CD4-positive, alpha-beta T cell treated with Interleukin-17A for 1 hour (primary cell): ENCODE measurements at regions not wholly inside any gene's neighbourhood (a gene's known extent, or its start where the extent isn't known, plus 50 kb on each side); places are given as distances from the start of the nearest gene placed in this dataset.
"Not testable (repeated sequence)": the region's sequence is repeated elsewhere in the genome, so short reads cannot be mapped to it uniquely, and the experiment has no call there.

ENCODE experiments used
- DNase-seq: peaks from one replicate; pipeline ENCODE4 v3.0.0-alpha.2; 2020

- no peak for DNase-seq
Measured at GRCh38 chr3:15903759-15904720, 106.3 kb upstream of the ANKRD28 start.

- DNase-seq = no peak
Measured at GRCh38 chr3:15905041-15905440, 107.3 kb upstream of the ANKRD28 start.

- DNase-seq = not testable (repeated sequence)
Measured at GRCh38 chr3:15907403-15907802, 109.6 kb upstream of the ANKRD28 start.

- DNase-seq = no peak
Measured at GRCh38 chr3:15918988-15919387, 121.2 kb upstream of the ANKRD28 start.

- no peak for DNase-seq
Measured at GRCh38 chr3:15919971-15920370, 122.2 kb upstream of the ANKRD28 start.

DNA sequence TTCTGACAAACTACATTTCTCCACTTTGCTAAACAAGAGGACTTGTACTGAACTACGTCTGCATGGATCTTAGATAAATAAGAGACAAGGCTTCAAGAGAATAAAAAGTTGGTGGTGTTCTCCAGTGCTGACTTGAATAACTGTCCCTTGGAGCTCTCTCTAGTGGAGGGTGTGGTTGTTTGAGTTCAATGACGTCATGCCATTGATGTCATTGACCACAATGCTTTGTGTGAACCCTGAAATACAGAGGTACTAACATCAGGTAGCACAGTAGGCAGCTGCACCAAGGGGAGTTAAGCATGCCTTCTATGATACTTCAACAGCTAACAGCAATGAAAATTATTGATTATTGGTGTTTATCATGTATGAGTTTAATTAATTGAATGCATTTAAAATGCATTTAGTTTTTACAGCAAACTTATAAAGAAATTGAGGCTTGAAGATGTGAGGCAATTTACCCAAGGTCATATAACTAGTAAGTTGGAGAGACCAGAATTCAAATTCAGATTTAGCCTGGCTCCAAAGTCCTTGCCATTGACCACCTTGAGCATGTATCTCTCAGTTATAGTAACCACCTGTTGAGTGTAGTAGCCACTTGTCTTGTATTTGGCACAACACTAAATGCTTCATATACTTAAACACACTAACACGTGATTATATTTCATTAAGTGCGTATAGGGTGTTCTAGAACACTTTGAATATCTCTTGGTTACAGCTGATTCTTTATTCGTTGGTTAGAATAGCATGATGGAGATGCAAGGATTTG lies 126.0 kb upstream of the ANKRD28 start:
- DNase-seq = peak; percentile 5

GRCh38 chr3:15924914-15925313 lies 127.1 kb upstream of the ANKRD28 start:
- DNase-seq = no peak

GRCh38 chr3:15926871-15927270 lies 129.1 kb upstream of the ANKRD28 start:
- DNase-seq = no peak

- no peak for DNase-seq
Measured at GRCh38 chr3:15927969-15928368, 130.2 kb upstream of the ANKRD28 start.

DNA sequence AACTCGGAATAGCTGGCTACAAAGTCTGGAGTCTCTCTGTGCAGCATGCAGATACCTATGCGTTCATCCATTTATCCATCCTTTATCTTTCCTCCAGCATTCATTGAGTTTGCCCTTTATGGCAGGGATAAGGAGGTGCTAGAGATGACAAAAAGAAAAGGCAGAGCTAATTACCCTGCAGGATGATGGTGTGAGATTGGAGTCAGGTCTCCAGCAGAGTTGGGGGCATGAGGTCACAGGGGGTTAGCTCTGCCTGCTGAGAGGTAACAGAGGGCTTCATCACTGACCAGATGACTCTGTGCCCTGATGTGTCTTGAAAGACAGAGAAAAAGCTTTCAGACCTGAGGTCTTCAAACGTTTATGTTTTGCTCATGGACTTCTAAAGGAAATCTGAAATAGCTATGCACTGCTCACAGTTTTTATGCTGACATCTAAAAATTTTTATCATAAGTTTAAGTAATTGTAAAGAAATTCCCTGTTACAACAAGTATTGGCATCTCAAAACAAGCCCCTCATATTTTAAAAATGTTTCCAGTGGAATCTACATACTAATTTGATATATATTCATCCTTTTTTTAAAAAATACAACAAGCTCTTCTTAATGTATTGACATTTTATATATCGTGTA lies 132.3 kb upstream of the ANKRD28 start:
- DNase-seq = no peak

DNA sequence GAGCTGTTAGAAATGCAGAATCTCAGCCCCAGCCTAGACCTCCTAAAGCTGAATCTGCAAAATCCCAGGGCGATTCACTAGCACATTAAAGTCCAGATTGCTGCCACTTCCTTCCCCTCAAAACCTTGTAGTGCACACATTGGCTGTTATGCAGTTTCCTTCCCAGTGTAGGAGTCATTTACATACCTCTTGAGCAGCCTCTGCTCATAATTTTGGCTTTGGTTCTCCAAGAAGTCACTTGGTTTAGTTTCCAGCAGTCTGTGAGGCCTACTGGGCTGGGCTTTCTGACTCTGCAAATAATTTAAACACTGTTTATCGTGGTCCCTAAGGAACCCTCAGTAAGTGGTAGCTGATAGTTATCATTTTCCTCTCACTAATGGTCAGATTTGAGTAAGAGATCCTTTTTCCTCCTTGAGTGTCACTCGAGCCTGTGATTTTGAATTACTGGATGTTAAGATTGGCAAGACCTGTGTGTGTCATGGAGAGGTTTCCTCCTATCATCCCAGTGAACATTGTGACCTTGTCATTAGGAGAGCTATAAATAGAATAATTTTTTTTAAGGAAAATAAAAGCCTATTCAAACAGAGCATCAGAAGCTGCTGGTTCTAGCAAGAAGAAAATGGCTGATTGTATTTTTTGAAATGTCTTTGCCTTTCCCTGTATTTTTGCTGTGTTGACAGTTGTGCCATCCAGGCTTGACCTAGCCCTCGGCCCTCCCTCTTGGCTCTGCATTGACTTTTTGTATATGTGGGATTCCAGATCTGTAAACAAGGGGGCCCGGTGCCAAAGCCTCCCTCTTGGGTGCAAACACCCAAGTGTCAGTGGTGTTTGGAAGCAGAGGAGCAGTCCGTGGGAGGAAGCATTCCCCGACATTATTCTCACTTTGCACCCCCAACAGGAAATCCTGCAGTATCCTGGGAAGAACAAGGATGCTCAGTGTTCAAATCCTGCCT lies 134.8 kb upstream of the ANKRD28 start:
- DNase-seq = no peak

DNA sequence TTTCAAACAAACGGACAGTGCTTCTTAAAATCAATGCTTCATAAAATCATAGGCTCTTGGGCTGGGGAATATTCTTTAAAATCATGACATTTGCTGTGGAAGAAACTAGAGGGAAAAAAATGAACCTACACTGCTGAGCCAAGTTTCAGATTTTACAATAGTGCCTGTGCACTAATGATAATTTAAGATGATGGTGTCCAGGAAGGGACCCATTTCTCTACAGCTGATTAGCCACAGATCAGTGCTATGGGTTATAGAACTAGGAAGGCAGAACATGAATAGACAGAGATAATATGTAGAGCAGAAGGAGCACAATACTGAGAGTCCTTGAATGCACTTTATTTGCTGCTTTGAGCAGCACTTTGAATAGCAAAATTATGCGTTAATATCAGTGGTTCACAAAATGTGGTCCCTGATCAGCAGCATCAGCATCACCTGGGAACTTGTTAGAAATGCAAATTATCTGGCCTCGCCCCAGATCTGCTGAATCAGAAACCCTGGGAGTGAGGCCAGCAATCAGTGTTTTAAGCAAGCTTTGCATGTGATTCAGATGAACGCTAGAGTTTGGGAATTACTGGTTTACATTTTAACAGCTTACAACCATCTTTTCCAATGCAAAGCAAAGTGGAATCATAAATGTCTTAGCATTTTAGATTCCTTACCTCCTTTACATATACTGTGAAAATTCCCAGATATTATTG lies 135.8 kb upstream of the ANKRD28 start:
- DNase-seq = no peak

GRCh38 chr3:15934389-15935195 lies 136.8 kb upstream of the ANKRD28 start:
- no peak for DNase-seq

DNA sequence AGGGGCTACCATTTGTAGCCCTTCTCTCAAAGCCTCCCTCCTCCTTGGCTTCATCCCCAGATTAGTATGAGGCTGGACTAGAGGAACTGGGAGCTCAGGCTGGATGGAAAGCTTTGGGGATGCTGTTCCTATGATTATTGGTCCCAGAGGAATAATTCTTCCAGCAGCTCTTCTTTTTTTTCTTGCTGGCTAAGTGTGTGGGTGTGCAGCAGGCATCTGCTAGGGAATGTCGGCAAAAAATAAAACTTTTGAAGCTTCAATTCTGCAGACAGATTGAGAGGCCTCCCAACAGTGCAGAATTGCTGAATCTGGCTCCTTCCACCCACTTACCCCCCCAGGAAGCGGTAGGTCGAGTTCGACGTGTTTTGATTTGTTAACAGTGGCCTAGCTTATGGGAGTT lies 138.5 kb upstream of the ANKRD28 start:
- no peak for DNase-seq

- DNase-seq = no peak
Measured at GRCh38 chr3:15940641-15941040, 142.9 kb upstream of the ANKRD28 start.

- DNase-seq = not testable (repeated sequence)
Measured at GRCh38 chr3:15941457-15941856, 143.7 kb upstream of the ANKRD28 start.

GRCh38 chr3:15941958-15942357 lies 144.2 kb upstream of the ANKRD28 start:
- DNase-seq = no peak

DNA sequence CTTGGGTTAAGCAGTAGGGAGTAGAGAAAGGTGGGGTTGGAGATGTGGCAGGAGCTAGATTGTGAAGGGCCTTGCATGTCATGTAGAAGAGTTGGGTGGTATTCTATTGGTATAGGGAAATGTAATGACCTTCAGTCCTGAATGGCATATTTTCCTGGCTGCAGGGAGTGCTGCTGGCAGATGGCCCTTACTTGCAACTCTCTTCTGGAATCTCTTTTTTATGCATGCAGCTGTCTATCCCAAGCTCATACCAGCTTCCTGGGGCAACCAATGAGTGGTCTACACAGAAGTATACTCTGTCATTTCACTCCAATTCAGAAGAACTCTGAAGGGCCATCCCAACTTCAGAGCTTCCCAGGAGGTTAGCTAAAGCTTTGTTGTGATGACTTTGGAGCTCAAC lies 144.7 kb upstream of the ANKRD28 start:
- DNase-seq = no peak

DNA sequence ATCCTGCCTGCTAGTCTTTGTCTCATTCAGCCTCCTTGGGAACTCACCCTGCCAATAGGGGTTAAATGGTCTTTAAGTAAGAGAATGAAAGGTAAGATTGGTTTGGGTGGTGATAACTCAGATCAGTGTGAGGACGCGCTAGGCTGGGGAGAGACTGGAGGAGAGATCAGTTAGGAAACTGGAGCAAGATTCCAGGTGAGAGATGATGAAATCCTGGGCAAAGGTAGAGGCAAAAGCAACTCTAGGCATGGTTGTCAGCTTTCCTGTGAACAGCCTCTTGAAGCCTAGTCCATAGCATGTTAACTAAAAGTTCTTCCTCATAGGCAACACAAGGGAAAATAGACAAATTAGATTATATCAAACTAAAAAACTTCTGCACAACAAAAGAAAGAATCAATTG lies 145.2 kb upstream of the ANKRD28 start:
- no peak for DNase-seq

DNA sequence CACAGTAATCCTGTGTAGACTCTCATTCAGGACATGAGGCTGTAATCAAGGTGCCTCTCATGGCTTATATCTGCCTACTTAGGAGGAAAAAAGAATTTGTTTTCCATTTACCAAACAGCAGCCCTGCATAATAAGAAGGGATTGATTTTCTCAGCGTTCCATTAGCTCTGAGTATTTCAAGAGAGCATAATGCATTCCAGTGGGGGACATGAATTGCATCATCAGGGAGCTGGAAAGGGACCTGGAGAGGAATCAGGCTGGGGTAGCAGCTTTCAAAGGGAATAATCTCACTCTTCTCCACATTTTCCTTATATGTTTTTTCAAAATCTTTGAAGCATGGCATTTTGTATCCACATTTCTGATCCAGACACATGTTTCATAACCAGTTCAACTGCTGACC lies 150.6 kb upstream of the ANKRD28 start:
- no peak for DNase-seq
